ENCODE measurements at regions not wholly inside any gene's neighbourhood (a gene's known extent, or its start where the extent isn't known, plus 50 kb on each side); places are given as distances from the start of the nearest gene placed in this dataset.

- TF ChIP-seq MAX (IDR thresholded peaks at IDR 0.05), result no peak
- TF ChIP-seq EP300 (IDR thresholded peaks at IDR 0.05; ENCODE audit: borderline replicate concordance), result no peak
- TF ChIP-seq YY1 (IDR thresholded peaks at IDR 0.05; ENCODE audit: low read depth), result no peak
- no peak for TF ChIP-seq CREB1 (IDR thresholded peaks at IDR 0.05; ENCODE audit: low read depth)
- no peak for TF ChIP-seq REST (IDR thresholded peaks at IDR 0.05; ENCODE audit: low read depth)
- no peak for TF ChIP-seq TEAD4 (IDR thresholded peaks at IDR 0.05)
- no peak for TF ChIP-seq TCF12 (IDR thresholded peaks at IDR 0.05; ENCODE audit: low read depth)
- no peak for TF ChIP-seq ZBTB7A (IDR thresholded peaks at IDR 0.05; ENCODE audit: low read depth)
- TF ChIP-seq CEBPB (IDR thresholded peaks at IDR 0.05), result no peak
- no peak for TF ChIP-seq RAD21 (IDR thresholded peaks at IDR 0.05; ENCODE audit: low read depth)
- no peak for TF ChIP-seq NFIC (IDR thresholded peaks at IDR 0.05)
Measured at GRCh38 chr21:39107739-39108138, 75.5 kb downstream of the PSMG1 start.

Measured in Ishikawa (cell line).